Fibroblast of the aortic adventitia (primary cell): ENCODE measurements at regions not wholly inside any gene's neighbourhood (a gene's known extent, or its start where the extent isn't known, plus 50 kb on each side); places are given as distances from the start of the nearest gene placed in this dataset.

Experiments
- DNase-seq: peaks from one replicate; pipeline ENCODE4 v3.0.0-alpha.2; 2010; ENCODE audit warnings: low read depth
- H3K4me3 ChIP-seq: 2 replicates; pipeline ENCODE4 v1.5.1; 2011; ENCODE audit warnings: low read depth, mild to moderate bottlenecking, control low read depth, low read length, moderate library complexity
- TF ChIP-seq, protein P1 (sequence below): IDR thresholded peaks from 2 replicates; pipeline ENCODE4 v1.5.1; 2011; ENCODE audit warnings: mild to moderate bottlenecking, low read length, control low read depth, inconsistent platforms; ENCODE audit not compliant: insufficient read depth

- DNase-seq = no peak
- H3K4me3 ChIP-seq = no peak overlapping the region
- TF ChIP-seq, protein P1, sequence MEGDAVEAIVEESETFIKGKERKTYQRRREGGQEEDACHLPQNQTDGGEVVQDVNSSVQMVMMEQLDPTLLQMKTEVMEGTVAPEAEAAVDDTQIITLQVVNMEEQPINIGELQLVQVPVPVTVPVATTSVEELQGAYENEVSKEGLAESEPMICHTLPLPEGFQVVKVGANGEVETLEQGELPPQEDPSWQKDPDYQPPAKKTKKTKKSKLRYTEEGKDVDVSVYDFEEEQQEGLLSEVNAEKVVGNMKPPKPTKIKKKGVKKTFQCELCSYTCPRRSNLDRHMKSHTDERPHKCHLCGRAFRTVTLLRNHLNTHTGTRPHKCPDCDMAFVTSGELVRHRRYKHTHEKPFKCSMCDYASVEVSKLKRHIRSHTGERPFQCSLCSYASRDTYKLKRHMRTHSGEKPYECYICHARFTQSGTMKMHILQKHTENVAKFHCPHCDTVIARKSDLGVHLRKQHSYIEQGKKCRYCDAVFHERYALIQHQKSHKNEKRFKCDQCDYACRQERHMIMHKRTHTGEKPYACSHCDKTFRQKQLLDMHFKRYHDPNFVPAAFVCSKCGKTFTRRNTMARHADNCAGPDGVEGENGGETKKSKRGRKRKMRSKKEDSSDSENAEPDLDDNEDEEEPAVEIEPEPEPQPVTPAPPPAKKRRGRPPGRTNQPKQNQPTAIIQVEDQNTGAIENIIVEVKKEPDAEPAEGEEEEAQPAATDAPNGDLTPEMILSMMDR = no peak
Observed at GRCh38 chr1:4600615-4601460, 53.6 kb upstream of the AJAP1 start.

DNA sequence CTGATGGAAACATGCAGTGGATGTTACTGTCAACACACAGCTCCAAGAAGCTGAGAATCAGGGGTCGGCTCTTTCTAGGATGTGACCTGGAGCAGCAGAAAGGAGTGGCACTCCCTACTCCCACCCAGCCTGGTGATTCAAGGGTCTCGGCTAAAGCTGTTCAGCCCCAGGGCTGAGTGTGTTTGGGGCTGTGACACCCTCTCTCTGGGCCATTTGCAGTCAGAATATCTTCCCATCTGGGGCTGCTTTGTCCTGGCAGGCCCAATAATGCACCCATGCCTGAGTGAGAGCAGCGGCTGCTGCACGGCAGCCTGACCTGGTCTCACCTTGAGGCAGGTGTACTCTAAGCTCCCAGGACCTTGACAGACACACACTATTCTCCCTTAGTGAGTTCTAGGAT, 52.5 kb upstream of the AJAP1 start:
- TF ChIP-seq, protein P1 = no peak
- H3K4me3 ChIP-seq = no peak overlapping the region
- DNase-seq = no peak

- DNase-seq = no peak
- H3K4me3 ChIP-seq = no peak overlapping the region
- TF ChIP-seq, protein P1 = no peak
Observed at GRCh38 chr1:4602462-4603294, 51.7 kb upstream of the AJAP1 start.

GRCh38 chr1:4603295-4604110, 50.9 kb upstream of the AJAP1 start:
- no peak for DNase-seq
- no peak overlapping the region for H3K4me3 ChIP-seq
- TF ChIP-seq, protein P1 = no peak
